ENCODE measurements at regions not wholly inside any gene's neighbourhood (a gene's known extent, or its start where the extent isn't known, plus 50 kb on each side); places are given as distances from the start of the nearest gene placed in this dataset.
"Not testable (repeated sequence)": the region's sequence is repeated elsewhere in the genome, so short reads cannot be mapped to it uniquely, and the experiment has no call there.

DNA sequence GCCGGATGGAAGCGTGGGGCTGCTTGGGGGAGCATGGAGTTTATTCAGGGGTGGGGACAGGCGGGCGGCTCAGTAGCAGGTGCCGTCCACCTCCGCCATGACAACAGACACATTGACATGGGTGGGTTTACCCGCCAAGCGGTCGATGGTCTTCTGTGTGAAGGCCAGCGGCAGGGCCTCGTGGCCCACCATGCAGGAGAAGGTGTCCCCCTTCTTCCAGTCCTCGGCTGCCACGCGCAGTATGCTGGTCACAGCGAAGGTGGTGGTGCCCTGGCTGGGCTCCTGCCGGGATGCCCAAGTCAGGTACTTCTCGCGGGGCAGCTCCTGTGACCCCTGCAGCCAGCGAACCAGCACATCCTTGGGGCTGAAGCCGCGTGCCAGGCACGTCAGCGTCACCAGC lies 180.7 kb downstream of the TMEM121 start:
- DNase-seq; H3K27ac Mint-ChIP-seq; H3K4me3 Mint-ChIP-seq; H3K27me3 Mint-ChIP-seq (ENCODE audit: insufficient read depth); H3K4me1 Mint-ChIP-seq (ENCODE audit: low read depth): not testable (repeated sequence)
- peaks cover 11% of the 10 kb centered on the region; the same call in 1 of the 2 replicates for H3K36me3 Mint-ChIP-seq (ENCODE audit: low read depth)
- peaks cover 22% of the 10 kb centered on the region for H3K9me3 Mint-ChIP-seq

DNA sequence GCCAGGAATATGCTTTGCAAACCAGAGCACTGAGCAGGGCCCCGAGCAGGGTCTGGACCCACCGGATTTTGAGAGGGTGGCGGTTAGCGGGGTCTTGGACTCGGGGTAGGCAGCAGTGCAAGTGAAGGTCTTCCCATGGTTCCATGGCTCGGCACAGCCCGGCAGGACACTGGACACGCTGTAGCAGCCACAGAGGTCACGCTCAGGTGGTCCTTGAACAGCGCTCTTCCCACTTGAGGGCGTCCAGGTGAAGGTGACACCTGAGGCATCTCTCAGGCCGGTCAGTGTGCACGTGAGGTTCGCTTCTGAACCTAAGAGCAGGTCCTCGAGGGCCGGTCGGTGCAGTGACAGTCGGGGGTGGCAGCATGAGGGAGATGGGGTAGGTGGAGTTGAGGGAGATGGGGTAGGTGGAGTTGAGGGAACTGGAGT lies 181.4 kb downstream of the TMEM121 start:
- H3K36me3 Mint-ChIP-seq (ENCODE audit: low read depth); H3K4me3 Mint-ChIP-seq; DNase-seq; H3K27ac Mint-ChIP-seq; H3K27me3 Mint-ChIP-seq (ENCODE audit: insufficient read depth); H3K4me1 Mint-ChIP-seq (ENCODE audit: low read depth): not testable (repeated sequence)
- H3K9me3 Mint-ChIP-seq, result peaks cover 16% of the 10 kb centered on the region

DNA sequence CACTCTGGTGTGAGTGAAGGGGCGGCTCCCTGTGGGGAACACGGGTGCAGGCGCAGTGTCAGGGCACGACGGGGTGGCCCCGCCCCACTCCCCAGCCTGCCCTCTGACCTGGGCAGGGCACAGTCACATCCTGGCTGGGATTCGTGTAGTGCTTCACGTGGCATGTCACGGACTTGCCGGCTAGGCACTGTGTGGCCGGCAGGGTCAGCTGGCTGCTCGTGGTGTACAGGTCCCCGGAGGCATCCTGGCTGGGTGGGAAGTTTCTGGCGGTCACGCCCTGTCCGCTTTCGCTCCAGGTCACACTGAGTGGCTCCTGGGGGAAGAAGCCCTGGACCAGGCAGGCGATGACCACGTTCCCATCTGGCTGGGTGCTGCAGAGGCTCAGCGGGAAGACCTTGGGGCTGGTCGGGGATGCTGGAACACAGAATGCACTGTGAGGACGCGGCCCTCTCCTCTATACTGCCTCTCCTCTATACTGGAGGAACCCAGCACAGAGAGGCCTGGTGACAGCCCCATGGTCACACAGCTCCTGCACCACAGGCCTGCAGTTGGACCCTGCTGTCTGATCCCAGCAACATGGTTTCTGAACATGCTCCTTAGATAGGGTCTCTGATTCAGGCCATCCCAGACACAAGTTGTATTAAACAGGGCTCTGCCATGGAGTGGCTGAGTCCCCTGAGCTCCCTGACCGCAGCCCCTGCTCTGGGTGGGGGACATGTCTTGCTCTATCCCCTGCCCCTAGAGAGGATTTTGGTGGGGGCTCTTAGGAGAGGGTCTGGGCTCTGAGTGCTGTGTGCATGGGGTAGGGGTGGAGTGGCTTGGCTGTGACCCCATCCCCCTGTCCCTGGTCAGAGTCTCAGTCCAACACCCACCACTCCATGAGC lies 182.1 kb downstream of the TMEM121 start:
- H3K36me3 Mint-ChIP-seq (ENCODE audit: low read depth); H3K27me3 Mint-ChIP-seq (ENCODE audit: insufficient read depth); H3K4me1 Mint-ChIP-seq (ENCODE audit: low read depth); H3K27ac Mint-ChIP-seq; H3K4me3 Mint-ChIP-seq; DNase-seq: not testable (repeated sequence)
- H3K9me3 Mint-ChIP-seq, result peaks cover 15% of the 10 kb centered on the region

DNA sequence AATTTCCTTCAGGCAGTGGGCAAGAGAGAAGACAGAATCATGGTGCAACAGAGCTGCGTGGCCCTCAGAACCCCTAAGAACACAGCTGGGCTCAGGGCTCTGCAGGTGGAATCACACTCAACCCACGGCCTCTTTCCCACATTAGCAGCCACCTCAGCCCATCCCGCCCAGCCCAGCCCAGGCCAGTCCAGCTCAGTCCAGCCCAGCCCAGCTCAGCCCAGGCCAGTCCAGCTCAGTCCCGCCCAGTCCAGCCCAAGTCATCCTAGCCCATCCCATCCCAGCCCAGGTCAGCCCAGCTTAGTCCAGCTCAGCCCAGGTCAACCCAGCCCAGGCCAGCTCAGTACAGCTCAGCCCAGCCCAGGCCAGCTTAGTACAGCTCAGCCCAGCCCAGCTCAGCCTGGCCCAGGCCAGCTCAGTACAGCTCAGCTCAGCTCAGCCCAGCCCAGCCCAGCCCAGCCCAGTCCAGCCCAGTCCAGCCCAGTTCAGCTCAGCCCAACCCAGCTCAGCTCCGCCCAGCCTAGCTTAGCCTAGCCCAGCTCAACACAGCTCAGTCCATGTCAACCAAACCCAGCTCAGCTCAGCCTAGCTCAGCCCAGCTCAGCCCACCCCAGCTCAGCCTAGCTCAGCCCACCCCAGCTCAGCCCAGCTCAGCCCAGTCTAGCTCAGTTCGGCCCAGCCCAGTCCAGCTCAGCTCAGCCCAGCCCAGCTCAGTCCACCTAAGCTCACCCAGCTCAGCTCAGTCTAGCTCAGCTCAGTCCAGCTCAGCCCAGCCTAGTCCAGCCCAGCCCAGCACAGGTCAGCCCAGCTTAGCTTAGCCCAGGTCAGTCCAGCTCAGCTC lies 183.1 kb downstream of the TMEM121 start:
- peaks cover 2% of the 10 kb centered on the region; the same call in 1 of the 2 replicates for H3K27me3 Mint-ChIP-seq (ENCODE audit: insufficient read depth)
- TF ChIP-seq, protein P1, sequence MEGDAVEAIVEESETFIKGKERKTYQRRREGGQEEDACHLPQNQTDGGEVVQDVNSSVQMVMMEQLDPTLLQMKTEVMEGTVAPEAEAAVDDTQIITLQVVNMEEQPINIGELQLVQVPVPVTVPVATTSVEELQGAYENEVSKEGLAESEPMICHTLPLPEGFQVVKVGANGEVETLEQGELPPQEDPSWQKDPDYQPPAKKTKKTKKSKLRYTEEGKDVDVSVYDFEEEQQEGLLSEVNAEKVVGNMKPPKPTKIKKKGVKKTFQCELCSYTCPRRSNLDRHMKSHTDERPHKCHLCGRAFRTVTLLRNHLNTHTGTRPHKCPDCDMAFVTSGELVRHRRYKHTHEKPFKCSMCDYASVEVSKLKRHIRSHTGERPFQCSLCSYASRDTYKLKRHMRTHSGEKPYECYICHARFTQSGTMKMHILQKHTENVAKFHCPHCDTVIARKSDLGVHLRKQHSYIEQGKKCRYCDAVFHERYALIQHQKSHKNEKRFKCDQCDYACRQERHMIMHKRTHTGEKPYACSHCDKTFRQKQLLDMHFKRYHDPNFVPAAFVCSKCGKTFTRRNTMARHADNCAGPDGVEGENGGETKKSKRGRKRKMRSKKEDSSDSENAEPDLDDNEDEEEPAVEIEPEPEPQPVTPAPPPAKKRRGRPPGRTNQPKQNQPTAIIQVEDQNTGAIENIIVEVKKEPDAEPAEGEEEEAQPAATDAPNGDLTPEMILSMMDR (IDR thresholded peaks at IDR 0.05), result no peak
- no peaks in the 10 kb centered on the region for H3K4me1 Mint-ChIP-seq (ENCODE audit: low read depth)
- no peak overlapping the region for H3K4me3 Mint-ChIP-seq
- peaks cover 15% of the 10 kb centered on the region for H3K9me3 Mint-ChIP-seq
- DNase-seq, result no peak
- H3K27ac Mint-ChIP-seq, result no peak overlapping the region
- peaks cover 8% of the 10 kb centered on the region; the same call in 1 of the 2 replicates for H3K36me3 Mint-ChIP-seq (ENCODE audit: low read depth)

DNA sequence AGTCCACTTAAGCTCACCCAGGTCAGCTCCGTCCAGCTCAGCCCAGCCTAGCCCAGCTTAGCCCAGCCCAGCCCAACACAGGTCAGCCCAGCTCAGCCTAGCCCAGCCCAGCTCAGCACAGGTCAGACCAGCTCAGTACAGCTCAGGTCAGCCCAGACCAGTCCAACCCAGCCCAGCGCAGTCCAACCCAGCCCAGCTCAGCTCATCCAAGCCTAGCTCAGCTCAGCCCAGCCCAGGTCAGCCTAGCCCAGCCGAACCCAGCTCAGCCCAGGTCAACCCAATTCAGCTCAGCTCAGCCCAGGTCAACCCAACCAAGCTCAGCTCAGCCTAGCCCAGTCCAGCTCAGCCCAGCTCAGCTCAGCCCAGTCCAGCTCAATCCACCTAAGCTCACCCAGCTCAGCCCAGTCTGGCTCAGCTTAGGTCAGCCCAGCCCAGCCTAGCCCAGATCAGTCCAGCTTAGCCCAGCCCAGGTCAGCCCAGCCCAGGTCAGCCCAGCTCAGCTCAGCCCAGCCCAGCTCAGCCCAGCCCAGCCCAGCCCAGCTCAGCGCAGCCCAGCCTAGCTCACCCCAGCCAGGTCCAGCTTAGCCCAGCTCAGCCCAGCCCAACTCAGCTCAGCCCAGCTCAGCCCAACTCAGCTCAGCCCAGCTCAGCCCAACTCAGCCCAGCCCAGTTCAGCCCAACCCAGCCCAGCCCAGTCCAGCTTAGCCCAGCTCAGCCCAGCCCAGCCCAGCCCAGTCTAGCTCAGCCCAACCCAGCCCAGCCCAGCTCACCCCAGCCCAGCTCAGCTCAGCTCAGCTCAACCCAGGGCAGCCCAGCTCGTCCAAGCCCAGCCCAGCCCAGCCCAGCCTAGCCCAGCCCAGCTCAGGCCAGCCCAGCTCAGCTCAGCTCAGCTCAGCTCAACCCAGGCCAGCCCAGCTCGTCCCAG lies 184.0 kb downstream of the TMEM121 start:
- no peak overlapping the region for H3K27ac Mint-ChIP-seq
- TF ChIP-seq, protein P1 (IDR thresholded peaks at IDR 0.05), result no peak
- H3K9me3 Mint-ChIP-seq, result peaks cover 10% of the 10 kb centered on the region
- H3K36me3 Mint-ChIP-seq (ENCODE audit: low read depth), result 0 out of 2 replicates have a peak, but pooled peaks cover 4% of the 10 kb centered on the region
- DNase-seq, result no peak
- H3K27me3 Mint-ChIP-seq (ENCODE audit: insufficient read depth), result peaks cover 2% of the 10 kb centered on the region; the same call in 1 of the 2 replicates
- H3K4me3 Mint-ChIP-seq, result no peak overlapping the region
- H3K4me1 Mint-ChIP-seq (ENCODE audit: low read depth), result no peaks in the 10 kb centered on the region

DNA sequence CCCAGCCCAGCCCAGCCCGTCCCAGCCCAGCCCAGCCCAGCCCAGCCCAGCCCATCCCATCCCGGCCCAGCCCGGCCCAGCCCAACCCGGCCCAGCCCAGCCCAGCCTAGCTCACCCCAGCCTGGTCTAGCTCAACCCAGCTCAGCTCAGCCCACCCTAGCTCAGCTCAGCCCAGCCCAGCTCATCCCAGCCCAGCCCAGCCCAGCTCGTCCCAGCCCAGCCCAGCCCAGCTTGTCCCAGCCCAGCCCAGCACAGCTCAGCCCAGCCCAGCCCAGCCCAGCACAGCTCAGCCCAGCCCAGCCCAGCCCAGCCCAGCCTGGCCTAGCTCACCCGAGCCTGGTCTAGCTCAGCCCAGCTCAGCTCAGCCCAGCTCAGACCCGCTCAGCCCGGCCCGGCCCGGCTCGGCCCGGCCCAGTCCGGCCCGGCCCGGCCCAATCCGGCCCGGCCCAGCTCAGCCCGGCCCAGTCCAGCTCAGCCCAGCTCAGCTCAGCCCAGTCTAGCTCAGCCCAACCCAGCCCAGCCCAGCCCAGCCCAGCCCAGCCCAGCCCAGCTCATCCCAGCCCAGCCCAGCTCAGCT lies 184.7 kb downstream of the TMEM121 start:
- H3K27me3 Mint-ChIP-seq (ENCODE audit: insufficient read depth), result no peaks in the 10 kb centered on the region

More for the DNA sequence above, 184.7 kb downstream of the TMEM121 start:
- H3K27ac Mint-ChIP-seq, result no peak overlapping the region
- TF ChIP-seq, protein P1 (IDR thresholded peaks at IDR 0.05), result no peak
- DNase-seq, result no peak
- H3K4me3 Mint-ChIP-seq, result no peak overlapping the region
- peaks cover 5% of the 10 kb centered on the region for H3K9me3 Mint-ChIP-seq
- H3K4me1 Mint-ChIP-seq (ENCODE audit: low read depth), result no peaks in the 10 kb centered on the region
- H3K36me3 Mint-ChIP-seq (ENCODE audit: low read depth), result no peaks in the 10 kb centered on the region
